Upper lobe of right lung (tissue), 1 donor: ENCODE measurements at regions not wholly inside any gene's neighbourhood (a gene's known extent, or its start where the extent isn't known, plus 50 kb on each side); places are given as distances from the start of the nearest gene placed in this dataset.

Experiments
- ATAC-seq: fragments of 200-7000 bp; cut with Tn5 transposase; one replicate; pipeline ENCODE4 v1.9.1; 2020; ENCODE audit warnings: mild to moderate bottlenecking, moderate library complexity
- DNase-seq: peaks from one replicate; pipeline ENCODE4 v3.0.0-alpha.2; 2020
- H3K27ac ChIP-seq: fragments of 200-600 bp; one replicate; pipeline ENCODE4 v1.8.0; 2022
- H3K27me3 ChIP-seq: fragments of 200-600 bp; one replicate; pipeline ENCODE4 v1.8.0; 2022; ENCODE audit warnings: mild to moderate bottlenecking
- H3K36me3 ChIP-seq: fragments of 200-600 bp; one replicate; pipeline ENCODE4 v1.8.0; 2022
- H3K4me1 ChIP-seq: fragments of 200-600 bp; one replicate; pipeline ENCODE4 v1.8.0; 2022
- H3K4me3 ChIP-seq: fragments of 200-600 bp; one replicate; pipeline ENCODE4 v1.8.0; 2022; ENCODE audit warnings: mild to moderate bottlenecking
- H3K9me3 ChIP-seq: fragments of 200-600 bp; one replicate; pipeline ENCODE4 v1.8.0; 2022
- CTCF ChIP-seq: fragments of 200-600 bp; IDR thresholded peaks from one replicate; pipeline ENCODE4 v1.8.0; 2022; ENCODE audit warnings: antibody characterized with exemption
- intact Hi-C: fragments of 100-400 bp; cut with DNase I; formaldehyde crosslinking; loops from one replicate; pipeline ENCODE4 v1.11.0; 2022
- donor health status: DM: no; HTN: yes; CAD: no; lungs with severe emphysema.

DNA sequence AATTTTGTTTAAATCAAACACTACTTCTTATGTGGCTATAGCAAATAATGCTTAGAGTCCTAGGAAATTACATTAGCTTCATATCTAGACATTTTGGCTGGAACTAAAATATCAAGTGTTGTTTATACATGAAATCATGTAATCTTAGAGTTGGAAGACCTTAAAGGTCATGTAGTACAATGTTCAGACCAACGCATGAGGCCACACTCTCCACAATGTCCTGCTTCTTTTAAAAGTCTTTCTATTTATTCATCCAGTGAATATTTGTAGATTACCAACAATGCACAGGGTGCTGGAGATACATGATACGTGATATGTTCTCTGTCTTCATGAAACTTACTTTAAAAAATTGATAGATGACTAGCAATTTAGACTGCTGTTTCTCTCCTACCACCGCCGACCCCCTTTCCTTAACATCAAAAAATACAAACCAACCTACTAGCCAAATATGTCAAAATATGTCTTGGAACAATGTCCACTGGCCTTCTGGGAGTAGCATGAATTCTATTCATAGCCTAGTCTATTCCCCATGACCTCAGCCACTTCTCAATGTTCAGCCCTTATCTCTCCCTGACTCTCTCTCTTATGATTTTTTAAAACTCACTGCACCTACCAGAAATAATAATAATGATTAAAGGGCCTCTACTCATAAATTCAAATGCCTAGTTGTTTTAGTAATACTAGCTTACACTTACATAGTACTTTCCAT lies 59.5 kb upstream of the CAV2 start:
- Histone ChIP-seq H3K27ac (no peak overlapping the region), H3K4me1 (peaks cover 5% of the 10 kb centered on the region), H3K4me3 (no peak overlapping the region), H3K36me3 (no peaks in the 10 kb centered on the region), H3K9me3 (no peaks in the 10 kb centered on the region), H3K27me3 (no peaks in the 10 kb centered on the region)
- TF ChIP-seq CTCF: no peak
- ATAC-seq (peak; percentile 43), DNase-seq (no peak)
- intact Hi-C loops: no loop called here

DNA sequence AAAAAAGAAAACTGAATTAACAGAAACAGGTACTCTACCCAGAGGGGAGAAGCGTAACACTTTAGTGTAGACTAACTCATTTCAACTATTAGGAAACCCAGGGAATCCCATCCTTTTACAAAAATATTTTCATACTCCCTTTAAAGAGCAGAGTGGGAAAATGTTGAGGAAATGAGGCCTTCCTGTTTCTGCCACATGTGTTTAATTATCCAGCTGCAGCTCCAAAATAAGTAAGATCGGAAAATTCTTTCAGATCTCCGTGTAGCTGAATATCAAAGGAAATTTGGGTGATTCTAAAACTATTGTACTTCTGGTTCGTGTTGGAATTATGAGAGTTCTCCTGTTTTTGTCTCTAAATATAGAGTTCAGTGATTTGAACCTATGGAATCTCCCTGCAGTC lies 58.0 kb upstream of the CAV2 start:
- DNase-seq (no peak), ATAC-seq (no peak)
- intact Hi-C loops: no loop called here
- Histone ChIP-seq H3K4me3 (no peak overlapping the region), H3K27ac (peak overlapping the region; percentile 7), H3K4me1 (peaks cover 5% of the 10 kb centered on the region), H3K27me3 (no peaks in the 10 kb centered on the region), H3K9me3 (no peaks in the 10 kb centered on the region), H3K36me3 (no peaks in the 10 kb centered on the region)
- no peak for TF ChIP-seq CTCF

DNA sequence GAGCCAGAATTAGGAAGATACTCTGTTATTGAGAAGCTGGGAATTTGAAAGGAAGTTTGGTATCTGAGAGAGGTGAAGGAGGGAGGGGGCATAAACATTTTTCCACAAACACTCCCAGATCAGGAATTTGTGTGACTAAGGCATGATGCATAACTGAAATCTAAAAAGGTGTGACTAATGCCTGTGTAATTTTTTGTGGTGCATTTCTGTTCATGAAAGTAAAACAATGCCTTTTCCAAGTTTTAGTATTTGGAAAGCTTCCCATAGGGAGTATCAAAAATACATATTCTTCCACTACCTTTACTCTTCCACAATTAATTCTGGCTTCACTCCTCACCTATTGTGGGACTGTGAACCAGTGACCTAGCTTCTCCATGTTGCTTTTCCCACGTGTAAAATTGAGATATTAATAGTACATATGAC lies 56.4 kb upstream of the CAV2 start:
- intact Hi-C loops: no loop called here

GRCh38 chr7:116443646-116444045 lies 55.9 kb upstream of the CAV2 start:
- Histone ChIP-seq H3K27me3 (no peaks in the 10 kb centered on the region), H3K4me1 (peaks cover 14% of the 10 kb centered on the region), H3K9me3 (no peaks in the 10 kb centered on the region), H3K4me3 (no peak overlapping the region), H3K27ac (no peak overlapping the region), H3K36me3 (no peaks in the 10 kb centered on the region)
- no peak for ATAC-seq
- no peak for DNase-seq
- TF ChIP-seq CTCF: no peak
- intact Hi-C loops: no loop called here

More for the DNA sequence above, 56.4 kb upstream of the CAV2 start:
- Histone ChIP-seq H3K36me3 (no peaks in the 10 kb centered on the region), H3K9me3 (no peaks in the 10 kb centered on the region), H3K27me3 (no peaks in the 10 kb centered on the region), H3K4me3 (no peak overlapping the region), H3K27ac (no peak overlapping the region), H3K4me1 (peaks cover 14% of the 10 kb centered on the region)
- no peak for TF ChIP-seq CTCF
- no peak for DNase-seq
- peak; percentile 70 for ATAC-seq

- H3K27ac ChIP-seq: no peak overlapping the region
- TF ChIP-seq CTCF: no peak
- intact Hi-C loops: no loop called here
Measured at GRCh38 chr7:116445447-116446211, 53.9 kb upstream of the CAV2 start.

More at GRCh38 chr7:116445447-116446211, 53.9 kb upstream of the CAV2 start:
- Histone ChIP-seq H3K9me3 (no peaks in the 10 kb centered on the region), H3K36me3 (no peaks in the 10 kb centered on the region), H3K27me3 (no peaks in the 10 kb centered on the region), H3K4me1 (peaks cover 9% of the 10 kb centered on the region), H3K4me3 (no peak overlapping the region)
- no peak for DNase-seq
- no peak for ATAC-seq
